Vagina (tissue), 2 donors: ENCODE measurements at regions not wholly inside any gene's neighbourhood (a gene's known extent, or its start where the extent isn't known, plus 50 kb on each side); places are given as distances from the start of the nearest gene placed in this dataset.
"Not testable (repeated sequence)": the region's sequence is repeated elsewhere in the genome, so short reads cannot be mapped to it uniquely, and the experiment has no call there.

Experiments
- DNase-seq, 2 donors: peaks; one replicate each; pipeline ENCODE4 v3.0.0-alpha.2; 2017; ENCODE audit errors: extremely low spot score in 2 of 2
- H3K27ac ChIP-seq: fragments of 200-600 bp; sonication (generic); one replicate; pipeline ENCODE4 v1.5.1; 2019
- H3K27me3 ChIP-seq: fragments of 200-600 bp; sonication (generic); one replicate; pipeline ENCODE4 v1.5.1; 2019
- H3K36me3 ChIP-seq, 2 donors: fragments of 200-600 bp; sonication (generic); one replicate each; pipeline ENCODE4 v1.5.1; 2017 to 2019
- H3K4me1 ChIP-seq: fragments of 200-600 bp; sonication (generic); one replicate; pipeline ENCODE4 v1.5.1; 2019
- H3K4me3 ChIP-seq, 2 donors: fragments of 200-600 bp; sonication (generic); 1 replicate in 1 of 2; 2 replicates in 1 of 2; pipeline ENCODE4 v1.5.1; 2016 to 2019
- H3K9me3 ChIP-seq: fragments of 200-600 bp; sonication (generic); one replicate; pipeline ENCODE4 v1.5.1; 2019
- CTCF ChIP-seq, 3 experiments: fragments of 450-650 bp in 2 of 3; fragments of 200-600 bp in 1 of 3; sonication (generic) in 1 of 3; IDR thresholded peaks; one replicate each; pipeline ENCODE4 v1.5.1; 2017 to 2019; ENCODE audit warnings: antibody characterized with exemption in 3 of 3, mild to moderate bottlenecking in 2 of 3, moderate library complexity in 2 of 3
- POLR2A ChIP-seq, 2 donors: fragments of 450-650 bp; IDR thresholded peaks; one replicate each; pipeline ENCODE4 v1.6.1; 2017; ENCODE audit warnings: antibody characterized with exemption in 2 of 2, mild to moderate bottlenecking in 2 of 2, moderate library complexity in 2 of 2
- POLR2AphosphoS5 ChIP-seq, 2 donors: sonication (generic); formaldehyde crosslinking; IDR thresholded peaks; one replicate each; pipeline ENCODE4 v1.9.0; 2017; ENCODE audit warnings: antibody characterized with exemption in 2 of 2, mild to moderate bottlenecking in 2 of 2, low read depth in 1 of 2; ENCODE audit not compliant: insufficient read depth in 1 of 2
- intact Hi-C: fragments of 100-400 bp; cut with DNase I; formaldehyde crosslinking; loops from one replicate; pipeline ENCODE4 v1.15.1; 2023

GRCh38 chr12:131539381-131539780 lies 171.5 kb upstream of the SFSWAP start:
- no peak for TF ChIP-seq POLR2AphosphoS5 (IDR thresholded peaks at IDR 0.05; ENCODE audit: insufficient read depth in 1 of 2, low read depth in 1 of 2)
- no peak for TF ChIP-seq POLR2A (IDR thresholded peaks at IDR 0.05)
- no peak for TF ChIP-seq CTCF (IDR thresholded peaks at IDR 0.05)
- intact Hi-C loops: no loop called here
- Histone ChIP-seq H3K36me3 (no peaks in the 10 kb centered on the region), H3K4me3 (no peak overlapping the region), H3K27ac (no peak overlapping the region), H3K27me3 (no peaks in the 10 kb centered on the region), H3K9me3 (no peaks in the 10 kb centered on the region), H3K4me1 (no peaks in the 10 kb centered on the region)
- no peak for DNase-seq

GRCh38 chr12:131540138-131540623 lies 170.7 kb upstream of the SFSWAP start:
- TF ChIP-seq POLR2AphosphoS5 (IDR thresholded peaks at IDR 0.05; ENCODE audit: insufficient read depth in 1 of 2, low read depth in 1 of 2) (no peak), CTCF (IDR thresholded peaks at IDR 0.05) (no peak), POLR2A (IDR thresholded peaks at IDR 0.05) (no peak)
- no peaks in the 10 kb centered on the region for H3K9me3 ChIP-seq
- intact Hi-C loops: no loop called here
- H3K4me3 ChIP-seq: no peak overlapping the region
- no peak overlapping the region for H3K27ac ChIP-seq
- no peaks in the 10 kb centered on the region for H3K36me3 ChIP-seq
- H3K4me1 ChIP-seq: no peaks in the 10 kb centered on the region
- H3K27me3 ChIP-seq: no peaks in the 10 kb centered on the region
- DNase-seq: no peak

GRCh38 chr12:131541512-131541911 lies 169.4 kb upstream of the SFSWAP start:
- H3K27me3 ChIP-seq, H3K27ac ChIP-seq, intact Hi-C loops, H3K36me3 ChIP-seq, H3K4me3 ChIP-seq, H3K9me3 ChIP-seq, H3K4me1 ChIP-seq, DNase-seq: not testable (repeated sequence)

GRCh38 chr12:131542351-131542750 lies 168.5 kb upstream of the SFSWAP start:
- Histone ChIP-seq H3K27ac (no peak overlapping the region), H3K4me3 (no peak overlapping the region), H3K4me1 (no peaks in the 10 kb centered on the region), H3K27me3 (no peaks in the 10 kb centered on the region), H3K9me3 (no peaks in the 10 kb centered on the region), H3K36me3 (no peaks in the 10 kb centered on the region)
- TF ChIP-seq CTCF (IDR thresholded peaks at IDR 0.05): no peak
- no peak for TF ChIP-seq POLR2A (IDR thresholded peaks at IDR 0.05)
- no peak for TF ChIP-seq POLR2AphosphoS5 (IDR thresholded peaks at IDR 0.05; ENCODE audit: insufficient read depth in 1 of 2, low read depth in 1 of 2)
- DNase-seq: no peak
- intact Hi-C loops: no loop called here

- Histone ChIP-seq H3K9me3 (no peaks in the 10 kb centered on the region), H3K27ac (no peak overlapping the region), H3K36me3 (no peaks in the 10 kb centered on the region), H3K4me1 (no peaks in the 10 kb centered on the region), H3K4me3 (no peak overlapping the region), H3K27me3 (no peaks in the 10 kb centered on the region)
- no peak for TF ChIP-seq POLR2AphosphoS5 (IDR thresholded peaks at IDR 0.05; ENCODE audit: insufficient read depth in 1 of 2, low read depth in 1 of 2)
- TF ChIP-seq CTCF (IDR thresholded peaks at IDR 0.05): no peak
- no peak for TF ChIP-seq POLR2A (IDR thresholded peaks at IDR 0.05)
- no peak for DNase-seq
- intact Hi-C loops: no loop called here
These were observed 167.8 kb upstream of the SFSWAP start for GRCh38 chr12:131543040-131543439.

- Histone ChIP-seq H3K27ac (no peak overlapping the region), H3K27me3 (no peaks in the 10 kb centered on the region), H3K36me3 (no peaks in the 10 kb centered on the region), H3K4me1 (no peaks in the 10 kb centered on the region), H3K4me3 (no peak overlapping the region), H3K9me3 (no peaks in the 10 kb centered on the region)
- intact Hi-C loops: no loop called here
- no peak for TF ChIP-seq CTCF (IDR thresholded peaks at IDR 0.05)
- no peak for TF ChIP-seq POLR2AphosphoS5 (IDR thresholded peaks at IDR 0.05; ENCODE audit: insufficient read depth in 1 of 2, low read depth in 1 of 2)
- no peak for TF ChIP-seq POLR2A (IDR thresholded peaks at IDR 0.05)
- no peak for DNase-seq
These were observed 163.3 kb upstream of the SFSWAP start for GRCh38 chr12:131547555-131547954.
